ENCODE measurements at regions not wholly inside any gene's neighbourhood (a gene's known extent, or its start where the extent isn't known, plus 50 kb on each side); places are given as distances from the start of the nearest gene placed in this dataset.

GRCh38 chr2:217006217-217006616 lies 146.4 kb upstream of the TNP1 start:
- no peak overlapping the region for H3K4me3 ChIP-seq (ENCODE audit: low read length)
- H3K9me3 ChIP-seq (ENCODE audit: control insufficient read depth, insufficient read depth, low read length): no peaks in the 10 kb centered on the region
- WGBS (ENCODE audit: insufficient coverage, insufficient read length): no CpG with 5 or more reads among the region's 3 CpGs
- no peak for DNase-seq (ENCODE audit: low read depth, low spot score)
- H3K27me3 ChIP-seq (ENCODE audit: control insufficient read depth, insufficient read depth, low read length): no peaks in the 10 kb centered on the region
- no peaks in the 10 kb centered on the region for H3K4me1 ChIP-seq (ENCODE audit: control insufficient read depth, insufficient read depth, low read length)
- no peak overlapping the region for H3K27ac ChIP-seq (ENCODE audit: low read length)
- H3K36me3 ChIP-seq (ENCODE audit: control insufficient read depth, insufficient read depth, low read length): no peaks in the 10 kb centered on the region

- H3K4me1 ChIP-seq (ENCODE audit: control insufficient read depth, insufficient read depth, low read length): no peaks in the 10 kb centered on the region
- no peaks in the 10 kb centered on the region for H3K36me3 ChIP-seq (ENCODE audit: control insufficient read depth, insufficient read depth, low read length)
- WGBS (ENCODE audit: insufficient coverage, insufficient read length): no CpG with 5 or more reads among the region's 3 CpGs
- no peak overlapping the region for H3K4me3 ChIP-seq (ENCODE audit: low read length)
- no peak for DNase-seq (ENCODE audit: low read depth, low spot score)
- no peaks in the 10 kb centered on the region for H3K27me3 ChIP-seq (ENCODE audit: control insufficient read depth, insufficient read depth, low read length)
- no peak overlapping the region for H3K27ac ChIP-seq (ENCODE audit: low read length)
- H3K9me3 ChIP-seq (ENCODE audit: control insufficient read depth, insufficient read depth, low read length): no peaks in the 10 kb centered on the region
These were observed 144.8 kb upstream of the TNP1 start for GRCh38 chr2:217004656-217005055.

- H3K4me3 ChIP-seq (ENCODE audit: low read length): no peak overlapping the region
- no peaks in the 10 kb centered on the region for H3K27me3 ChIP-seq (ENCODE audit: control insufficient read depth, insufficient read depth, low read length)
- no peaks in the 10 kb centered on the region for H3K36me3 ChIP-seq (ENCODE audit: control insufficient read depth, insufficient read depth, low read length)
- H3K27ac ChIP-seq (ENCODE audit: low read length): no peak overlapping the region
- H3K9me3 ChIP-seq (ENCODE audit: control insufficient read depth, insufficient read depth, low read length): no peaks in the 10 kb centered on the region
- WGBS (ENCODE audit: insufficient coverage, insufficient read length): no CpG with 5 or more reads among the region's 2 CpGs
- DNase-seq (ENCODE audit: low read depth, low spot score): no peak
- H3K4me1 ChIP-seq (ENCODE audit: control insufficient read depth, insufficient read depth, low read length): no peaks in the 10 kb centered on the region
These were observed 141.9 kb upstream of the TNP1 start for GRCh38 chr2:217001740-217002139.

GRCh38 chr2:217000406-217000805 lies 140.5 kb upstream of the TNP1 start:
- Histone ChIP-seq H3K36me3 (ENCODE audit: control insufficient read depth, insufficient read depth, low read length) (no peaks in the 10 kb centered on the region), H3K27me3 (ENCODE audit: control insufficient read depth, insufficient read depth, low read length) (no peaks in the 10 kb centered on the region), H3K27ac (ENCODE audit: low read length) (no peak overlapping the region), H3K4me3 (ENCODE audit: low read length) (no peak overlapping the region), H3K4me1 (ENCODE audit: control insufficient read depth, insufficient read depth, low read length) (no peaks in the 10 kb centered on the region), H3K9me3 (ENCODE audit: control insufficient read depth, insufficient read depth, low read length) (no peaks in the 10 kb centered on the region)
- no CpG with 5 or more reads among the region's 3 CpGs for WGBS (ENCODE audit: insufficient coverage, insufficient read length)
- no peak for DNase-seq (ENCODE audit: low read depth, low spot score)

- no peak for DNase-seq (ENCODE audit: low read depth, low spot score)
- no peaks in the 10 kb centered on the region for H3K9me3 ChIP-seq (ENCODE audit: control insufficient read depth, insufficient read depth, low read length)
- no peaks in the 10 kb centered on the region for H3K4me1 ChIP-seq (ENCODE audit: control insufficient read depth, insufficient read depth, low read length)
- no peak overlapping the region for H3K27ac ChIP-seq (ENCODE audit: low read length)
- H3K36me3 ChIP-seq (ENCODE audit: control insufficient read depth, insufficient read depth, low read length): no peaks in the 10 kb centered on the region
- no peak overlapping the region for H3K4me3 ChIP-seq (ENCODE audit: low read length)
- no peaks in the 10 kb centered on the region for H3K27me3 ChIP-seq (ENCODE audit: control insufficient read depth, insufficient read depth, low read length)
- no CpG with 5 or more reads among the region's 8 CpGs for WGBS (ENCODE audit: insufficient coverage, insufficient read length)
These were observed 136.5 kb upstream of the TNP1 start for GRCh38 chr2:216996279-216996845.

GRCh38 chr2:216994353-216994854 lies 134.5 kb upstream of the TNP1 start:
- H3K36me3 ChIP-seq (ENCODE audit: control insufficient read depth, insufficient read depth, low read length): no peaks in the 10 kb centered on the region
- no peak for DNase-seq (ENCODE audit: low read depth, low spot score)
- no peak overlapping the region for H3K27ac ChIP-seq (ENCODE audit: low read length)
- WGBS (ENCODE audit: insufficient coverage, insufficient read length): no CpG with 5 or more reads among the region's 7 CpGs
- no peaks in the 10 kb centered on the region for H3K4me1 ChIP-seq (ENCODE audit: control insufficient read depth, insufficient read depth, low read length)
- H3K9me3 ChIP-seq (ENCODE audit: control insufficient read depth, insufficient read depth, low read length): no peaks in the 10 kb centered on the region
- no peak overlapping the region for H3K4me3 ChIP-seq (ENCODE audit: low read length)
- no peaks in the 10 kb centered on the region for H3K27me3 ChIP-seq (ENCODE audit: control insufficient read depth, insufficient read depth, low read length)

GRCh38 chr2:216992056-216992675 lies 132.3 kb upstream of the TNP1 start:
- Histone ChIP-seq H3K27ac (ENCODE audit: low read length) (no peak overlapping the region), H3K4me3 (ENCODE audit: low read length) (no peak overlapping the region), H3K4me1 (ENCODE audit: control insufficient read depth, insufficient read depth, low read length) (no peaks in the 10 kb centered on the region), H3K36me3 (ENCODE audit: control insufficient read depth, insufficient read depth, low read length) (no peaks in the 10 kb centered on the region), H3K9me3 (ENCODE audit: control insufficient read depth, insufficient read depth, low read length) (no peaks in the 10 kb centered on the region), H3K27me3 (ENCODE audit: control insufficient read depth, insufficient read depth, low read length) (no peaks in the 10 kb centered on the region)
- no peak for DNase-seq (ENCODE audit: low read depth, low spot score)
- WGBS (ENCODE audit: insufficient coverage, insufficient read length): no CpG with 5 or more reads among the region's 3 CpGs

GRCh38 chr2:216991563-216991962 lies 131.7 kb upstream of the TNP1 start:
- Histone ChIP-seq H3K4me1 (ENCODE audit: control insufficient read depth, insufficient read depth, low read length) (no peaks in the 10 kb centered on the region), H3K36me3 (ENCODE audit: control insufficient read depth, insufficient read depth, low read length) (no peaks in the 10 kb centered on the region), H3K27me3 (ENCODE audit: control insufficient read depth, insufficient read depth, low read length) (no peaks in the 10 kb centered on the region), H3K9me3 (ENCODE audit: control insufficient read depth, insufficient read depth, low read length) (no peaks in the 10 kb centered on the region), H3K27ac (ENCODE audit: low read length) (no peak overlapping the region), H3K4me3 (ENCODE audit: low read length) (no peak overlapping the region)
- WGBS (ENCODE audit: insufficient coverage, insufficient read length): no CpG with 5 or more reads among the region's 1 CpG
- no peak for DNase-seq (ENCODE audit: low read depth, low spot score)

GRCh38 chr2:216989340-216990129 lies 129.7 kb upstream of the TNP1 start:
- Histone ChIP-seq H3K9me3 (ENCODE audit: control insufficient read depth, insufficient read depth, low read length) (no peaks in the 10 kb centered on the region), H3K27me3 (ENCODE audit: control insufficient read depth, insufficient read depth, low read length) (no peaks in the 10 kb centered on the region), H3K4me3 (ENCODE audit: low read length) (no peak overlapping the region), H3K4me1 (ENCODE audit: control insufficient read depth, insufficient read depth, low read length) (peaks cover 2% of the 10 kb centered on the region; the same call in 1 of the 2 replicates), H3K27ac (ENCODE audit: low read length) (no peak overlapping the region), H3K36me3 (ENCODE audit: control insufficient read depth, insufficient read depth, low read length) (no peaks in the 10 kb centered on the region)
- no peak for DNase-seq (ENCODE audit: low read depth, low spot score)
- no CpG with 5 or more reads among the region's 5 CpGs for WGBS (ENCODE audit: insufficient coverage, insufficient read length)

- H3K27ac ChIP-seq (ENCODE audit: low read length): no peak overlapping the region
- no peaks in the 10 kb centered on the region for H3K27me3 ChIP-seq (ENCODE audit: control insufficient read depth, insufficient read depth, low read length)
These were observed 127.5 kb upstream of the TNP1 start for GRCh38 chr2:216987252-216987821.

More at GRCh38 chr2:216987252-216987821, 127.5 kb upstream of the TNP1 start:
- Histone ChIP-seq H3K4me3 (ENCODE audit: low read length) (no peak overlapping the region), H3K9me3 (ENCODE audit: control insufficient read depth, insufficient read depth, low read length) (no peaks in the 10 kb centered on the region), H3K36me3 (ENCODE audit: control insufficient read depth, insufficient read depth, low read length) (no peaks in the 10 kb centered on the region), H3K4me1 (ENCODE audit: control insufficient read depth, insufficient read depth, low read length) (peaks cover 2% of the 10 kb centered on the region; the same call in 1 of the 2 replicates)
- WGBS (ENCODE audit: insufficient coverage, insufficient read length): no CpG with 5 or more reads among the region's 6 CpGs
- no peak for DNase-seq (ENCODE audit: low read depth, low spot score)
